Frontal cortex (tissue), 3 donors: ENCODE measurements at regions not wholly inside any gene's neighbourhood (a gene's known extent, or its start where the extent isn't known, plus 50 kb on each side); places are given as distances from the start of the nearest gene placed in this dataset.
"Not testable (repeated sequence)": the region's sequence is repeated elsewhere in the genome, so short reads cannot be mapped to it uniquely, and the experiment has no call there.

ENCODE experiments used
- DNase-seq, 2 donors: peaks; one replicate each; pipeline ENCODE4 v3.0.0; 2012; ENCODE audit warnings: low spot score in 2 of 2
- FAIRE-seq: peaks from 2 replicates; lab custom pipeline; 2012; peaks lifted over from hg19 to GRCh38; lab: Jason Lieb, UNC
- donor health status: control.
- donor health status: control.
- donor health status: control.

DNA sequence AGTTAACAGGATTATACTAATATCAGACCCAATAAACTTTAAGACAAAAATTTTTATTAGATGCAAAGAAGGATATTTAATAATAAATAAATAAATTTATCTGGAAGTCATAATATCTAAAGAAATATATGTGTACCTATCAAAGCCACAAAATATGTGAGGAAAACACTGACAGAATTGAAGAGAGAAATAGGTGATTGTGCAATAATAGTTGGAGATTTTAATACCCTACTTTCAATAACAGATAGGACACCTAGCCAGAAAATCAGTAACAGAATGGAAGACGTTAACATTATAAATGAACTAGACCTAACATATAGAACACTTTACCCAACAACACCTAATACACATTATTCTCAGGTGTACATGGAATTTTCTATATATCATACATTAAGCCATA is 541.4 kb upstream of the SMC2 start:
- DNase-seq (no peak), FAIRE-seq (no peak)

GRCh38 chr9:103574056-103574455 is 520.1 kb upstream of the SMC2 start:
- no peak for DNase-seq
- no peak for FAIRE-seq

DNA sequence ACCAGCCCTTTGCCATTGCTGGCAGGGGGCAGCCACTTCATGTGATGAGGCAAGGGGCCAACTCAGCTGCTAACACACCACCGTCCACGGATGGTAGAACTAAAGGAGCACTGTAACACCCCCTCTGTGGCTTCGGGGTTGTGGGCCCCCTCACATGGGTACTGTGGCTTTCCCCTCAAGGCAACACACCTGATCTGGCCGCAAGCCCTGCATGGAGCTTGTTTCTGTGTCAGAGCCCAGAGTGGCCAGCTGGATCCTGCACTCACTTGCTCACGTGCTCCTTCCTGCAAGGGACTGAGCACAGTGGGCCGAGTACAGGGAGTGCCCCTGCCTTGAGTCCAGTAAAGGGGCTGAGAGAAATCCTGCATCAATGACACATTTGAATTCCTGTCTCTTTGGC is 507.4 kb upstream of the SMC2 start:
- FAIRE-seq (no peak), DNase-seq (no peak)

GRCh38 chr9:103601287-103601686 is 492.8 kb upstream of the SMC2 start:
- FAIRE-seq (no peak), DNase-seq (no peak)

- not testable (repeated sequence) for DNase-seq, FAIRE-seq
Observed at GRCh38 chr9:103611950-103612349, 482.2 kb upstream of the SMC2 start.

GRCh38 chr9:103615994-103616393 is 478.1 kb upstream of the SMC2 start:
- FAIRE-seq = no peak
- DNase-seq = no peak

- FAIRE-seq = peak; percentile 89
- no peak for DNase-seq
Observed at GRCh38 chr9:103617046-103617445, 477.1 kb upstream of the SMC2 start.

DNA sequence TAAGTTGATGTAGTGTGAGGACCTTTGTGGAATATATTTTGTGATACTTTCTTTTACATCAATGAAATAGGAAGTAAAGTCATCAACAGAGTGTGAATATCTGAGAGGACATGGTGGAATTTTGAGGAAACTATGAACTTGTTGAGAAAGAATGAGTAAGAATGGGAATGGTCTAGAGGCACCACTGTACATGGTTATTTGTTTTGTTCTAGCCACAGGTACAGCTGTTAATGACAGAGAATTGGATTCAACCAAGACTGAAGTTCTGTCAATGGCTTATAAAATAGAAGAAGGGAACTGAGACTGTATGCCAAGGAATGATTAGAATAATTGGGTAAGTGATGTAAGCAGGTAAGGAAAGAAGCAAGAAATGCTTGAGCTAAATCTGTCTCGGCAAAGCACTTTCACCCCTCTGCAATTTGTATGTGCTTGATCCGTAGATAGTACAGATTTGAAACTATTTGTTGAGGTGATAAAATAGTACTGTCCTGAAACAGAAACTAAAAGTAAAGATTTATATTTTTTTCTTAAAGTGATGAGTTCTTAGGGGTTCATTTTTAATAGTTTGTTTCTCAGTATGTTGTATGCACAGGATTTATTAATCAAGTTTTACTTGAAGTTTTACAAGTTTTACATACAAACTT is 468.8 kb upstream of the SMC2 start:
- FAIRE-seq = no peak

GRCh38 chr9:103627731-103628130 is 466.4 kb upstream of the SMC2 start:
- DNase-seq = no peak

More for the DNA sequence above, 468.8 kb upstream of the SMC2 start:
- no peak for DNase-seq

DNA sequence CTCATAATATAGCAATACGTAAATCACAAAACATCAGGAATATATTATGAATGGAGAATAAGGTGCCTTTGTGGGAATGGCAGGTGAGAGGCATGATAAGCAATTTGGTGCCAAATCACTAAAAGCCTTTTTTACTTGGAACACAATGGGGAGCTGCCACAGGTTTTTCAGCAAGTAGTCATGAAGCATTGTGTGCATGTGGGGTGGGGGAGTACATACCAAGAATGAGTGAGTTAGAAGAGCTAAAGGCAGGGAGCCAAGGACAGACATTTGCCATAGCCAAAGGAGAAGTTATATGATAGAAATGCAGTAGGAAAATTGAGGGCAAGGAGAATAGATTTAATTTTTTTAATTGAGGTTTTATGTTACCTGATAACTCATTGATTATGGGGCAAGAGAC is 445.0 kb upstream of the SMC2 start:
- FAIRE-seq (no peak), DNase-seq (no peak)

More at GRCh38 chr9:103627731-103628130, 466.4 kb upstream of the SMC2 start:
- no peak for FAIRE-seq

DNA sequence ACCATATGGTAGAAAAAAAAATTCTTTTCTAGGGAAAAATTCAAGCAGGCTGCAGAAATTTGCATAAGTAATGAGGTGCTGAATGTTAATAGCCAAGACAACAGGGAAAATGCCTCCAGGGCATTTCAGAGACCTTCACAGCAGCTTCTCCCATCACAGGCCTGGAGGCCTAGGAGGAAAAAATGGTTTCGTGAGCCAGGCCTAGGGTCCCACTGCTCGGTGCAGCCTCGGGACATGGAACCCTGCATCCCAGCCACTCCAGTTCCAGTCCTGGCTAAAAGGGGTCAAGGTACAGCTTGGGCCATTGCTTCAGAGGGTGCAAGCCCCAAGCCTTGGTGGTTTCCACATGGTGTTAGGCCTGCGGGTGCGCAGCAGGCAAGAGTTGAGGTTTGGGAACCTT is 436.0 kb upstream of the SMC2 start:
- DNase-seq = no peak
- FAIRE-seq = no peak

DNA sequence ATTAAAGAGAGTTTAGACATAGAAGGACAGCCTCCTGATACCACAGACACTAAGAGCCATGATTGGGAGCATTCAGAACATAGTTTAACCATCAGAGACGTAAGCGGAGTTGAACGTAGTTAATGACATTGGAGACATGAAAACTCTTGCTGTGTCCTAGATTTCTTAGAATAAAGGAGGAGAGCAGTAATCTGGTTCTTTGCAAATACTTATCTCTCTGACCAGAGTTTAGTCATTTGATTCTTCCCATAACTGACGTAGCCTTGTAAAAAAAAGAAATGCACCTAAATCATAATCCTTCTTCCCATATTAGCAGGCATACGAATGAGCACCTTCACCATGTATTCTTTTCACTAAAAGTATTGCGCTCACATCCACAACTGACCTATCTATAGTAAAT is 433.3 kb upstream of the SMC2 start:
- DNase-seq (no peak), FAIRE-seq (no peak)

GRCh38 chr9:103661663-103662062 is 432.4 kb upstream of the SMC2 start:
- DNase-seq (no peak), FAIRE-seq (no peak)

- DNase-seq = no peak
- no peak for FAIRE-seq
Observed at GRCh38 chr9:103669296-103669695, 424.8 kb upstream of the SMC2 start.

DNA sequence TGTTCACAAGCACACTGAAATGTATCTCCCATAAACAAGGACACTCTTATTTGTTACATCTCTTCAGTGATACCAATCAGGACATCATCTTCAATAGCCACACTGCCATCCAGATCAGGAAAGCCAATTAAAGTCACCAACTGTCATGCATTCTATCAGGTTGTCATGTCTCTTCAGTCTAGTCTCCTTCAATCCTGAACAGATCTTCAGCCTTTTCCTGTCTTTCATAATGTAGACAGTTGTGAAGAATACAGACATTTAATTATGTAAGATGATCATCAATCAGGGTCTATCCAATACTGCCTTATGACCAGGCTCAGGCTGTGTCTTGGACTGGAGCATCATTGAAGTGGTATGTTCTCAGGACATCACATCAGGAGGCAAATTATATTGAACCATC is 419.8 kb upstream of the SMC2 start:
- no peak for DNase-seq
- no peak for FAIRE-seq

- DNase-seq (no peak), FAIRE-seq (no peak)
Observed at GRCh38 chr9:103680581-103680980, 413.5 kb upstream of the SMC2 start.

GRCh38 chr9:103681435-103681834 is 412.7 kb upstream of the SMC2 start:
- DNase-seq (no peak), FAIRE-seq (no peak)

DNA sequence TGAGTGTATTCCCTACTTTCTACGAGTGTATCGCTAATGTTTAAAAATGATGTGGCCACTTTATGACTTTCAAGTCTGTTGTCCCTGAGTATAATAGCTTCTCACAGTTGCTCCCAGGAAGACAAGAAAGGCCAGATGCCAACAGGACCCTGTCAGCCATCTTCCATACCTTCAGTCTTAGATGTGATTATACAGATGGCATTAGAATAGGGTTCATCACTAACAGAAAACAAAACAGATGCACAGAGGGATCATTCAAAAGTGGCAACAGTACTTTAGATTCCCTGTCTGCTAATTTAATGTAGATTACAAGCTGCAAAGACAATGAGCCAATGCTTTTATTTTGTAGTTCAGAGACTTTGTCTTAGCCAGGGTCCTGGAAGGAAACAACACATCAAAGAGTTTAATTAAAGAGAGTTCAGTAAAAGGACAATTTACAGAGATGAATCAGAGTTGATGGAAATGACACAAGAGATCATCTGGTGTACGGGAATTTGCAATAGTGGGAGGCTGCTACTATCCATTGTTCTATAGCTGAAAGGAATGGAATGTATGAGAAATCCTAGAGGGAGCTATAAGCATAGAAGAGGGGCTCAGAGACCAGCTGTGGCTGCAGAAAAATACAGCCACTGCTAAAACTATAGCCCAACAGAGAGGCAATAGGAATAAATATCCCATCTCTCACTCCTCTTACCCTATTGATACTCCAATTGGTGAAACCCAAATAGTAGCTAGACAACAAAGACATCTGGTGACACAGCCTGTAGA is 393.7 kb upstream of the SMC2 start:
- no peak for FAIRE-seq
- no peak for DNase-seq

DNA sequence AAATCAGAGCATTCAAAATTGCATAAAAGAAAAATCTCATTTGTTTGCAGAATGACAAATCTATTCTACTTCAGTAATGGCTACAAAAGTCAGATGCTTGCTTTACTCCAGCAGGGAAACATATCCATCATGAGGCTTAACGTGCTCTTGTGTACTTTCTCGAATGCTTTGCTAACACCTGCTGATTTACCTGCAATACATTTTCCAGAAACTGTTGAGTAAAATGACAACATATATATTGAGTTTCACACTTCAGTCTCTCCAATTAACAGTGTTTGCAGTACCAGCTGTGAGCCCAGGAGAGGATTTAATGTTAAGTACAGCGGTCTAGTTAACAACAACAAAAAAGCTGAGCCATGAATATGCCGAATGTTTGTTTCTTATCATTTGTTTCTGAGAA is 391.5 kb upstream of the SMC2 start:
- DNase-seq (no peak), FAIRE-seq (no peak)

DNA sequence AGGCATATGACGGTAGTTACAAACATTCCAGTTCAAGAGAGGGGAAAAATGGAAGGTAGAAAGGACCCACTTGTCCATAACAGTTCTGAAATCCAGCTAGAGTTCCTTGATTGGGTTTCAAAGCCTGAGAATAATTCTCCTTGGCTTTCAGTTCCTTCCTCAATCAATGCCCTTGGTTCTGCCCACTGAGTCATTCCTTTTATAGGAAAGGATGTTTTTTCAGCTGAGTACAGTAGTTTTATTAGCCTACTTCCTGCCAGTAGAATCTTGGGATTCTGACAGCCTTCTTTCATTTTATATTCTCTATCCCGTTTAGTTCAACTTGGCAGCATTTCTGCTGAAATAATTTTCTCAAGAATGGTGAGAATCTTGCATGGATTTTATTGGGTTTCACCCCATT is 386.9 kb upstream of the SMC2 start:
- DNase-seq = no peak
- FAIRE-seq = no peak

DNA sequence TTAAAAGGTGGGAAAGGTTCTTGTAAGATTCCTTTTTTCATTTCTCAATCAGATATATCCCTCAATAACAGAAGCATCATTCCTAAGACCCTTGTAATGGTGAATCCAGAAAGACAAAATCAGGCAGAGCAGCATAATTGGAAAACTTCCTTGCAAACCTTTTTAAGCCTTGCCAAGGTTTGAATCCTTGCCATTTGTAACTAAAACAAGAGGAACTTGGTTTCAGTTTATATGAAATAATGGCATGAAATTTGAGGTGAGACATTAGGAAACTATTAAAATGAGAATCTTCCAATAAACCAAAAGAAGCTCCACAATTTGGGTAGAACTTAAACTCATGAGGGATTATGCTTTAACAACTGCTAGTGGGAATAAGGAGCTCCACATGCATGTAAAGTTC is 384.7 kb upstream of the SMC2 start:
- FAIRE-seq (no peak), DNase-seq (no peak)

DNA sequence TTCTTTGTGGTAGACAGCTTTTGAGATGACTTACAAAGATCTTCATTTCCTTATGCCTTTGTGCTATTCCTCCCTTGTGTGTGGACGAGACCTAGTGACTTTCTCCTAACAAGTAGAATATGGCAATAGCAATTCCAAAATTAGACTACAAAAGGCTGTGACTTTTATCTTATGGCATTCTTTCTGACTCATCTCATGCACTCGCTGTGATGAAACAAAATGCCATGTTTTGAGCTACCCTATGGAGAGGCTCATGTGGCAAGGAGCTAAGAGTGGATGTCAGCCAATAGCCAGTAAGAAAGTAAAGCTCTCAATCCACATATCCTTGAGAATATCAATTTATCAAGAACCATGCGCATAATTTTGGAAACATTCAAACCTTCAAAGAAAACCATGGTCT is 380.5 kb upstream of the SMC2 start:
- DNase-seq (no peak), FAIRE-seq (no peak)
